Activated CD8-positive, alpha-beta T cell treated with anti-CD3 and anti-CD28 coated beads for 36 hours (primary cell): ENCODE measurements at regions not wholly inside any gene's neighbourhood (a gene's known extent, or its start where the extent isn't known, plus 50 kb on each side); places are given as distances from the start of the nearest gene placed in this dataset.
"Not testable (repeated sequence)": the region's sequence is repeated elsewhere in the genome, so short reads cannot be mapped to it uniquely, and the experiment has no call there.

Source experiments
- ATAC-seq: fragments of 200-7000 bp; cut with Tn5 transposase; one replicate; pipeline ENCODE4 v1.10.0; 2021; ENCODE audit warnings: mild to moderate bottlenecking, moderate library complexity
- CTCF ChIA-PET: fragments of 350-600 bp; sonication (Branson Sonifier 250); formaldehyde crosslinking; loops from one replicate; lab custom pipeline; 2021; ENCODE audit warnings: antibody characterized with exemption; lab: Charles Lee
- POLR2A ChIA-PET: fragments of 350-600 bp; sonication (Branson Sonifier 250); formaldehyde crosslinking; loops from one replicate; lab custom pipeline; 2021; ENCODE audit warnings: antibody characterized with exemption; lab: Charles Lee
- DNase-seq: peaks from one replicate; pipeline ENCODE4 v3.0.0-alpha.2; 2020
- H3K27ac Mint-ChIP-seq: one replicate; pipeline ENCODE4 v1.8.0; 2021; ENCODE audit warnings: mild to moderate bottlenecking, mixed read lengths
- H3K27me3 Mint-ChIP-seq: one replicate; pipeline ENCODE4 v1.8.0; 2021; ENCODE audit warnings: mixed read lengths
- H3K36me3 Mint-ChIP-seq: one replicate; pipeline ENCODE4 v1.8.0; 2021; ENCODE audit warnings: low read depth, mixed read lengths
- H3K4me1 Mint-ChIP-seq: one replicate; pipeline ENCODE4 v1.8.0; 2021; ENCODE audit warnings: low read depth, mixed read lengths
- H3K4me3 Mint-ChIP-seq: one replicate; pipeline ENCODE4 v1.8.0; 2021; ENCODE audit warnings: mild to moderate bottlenecking, moderate library complexity, mixed read lengths
- H3K9me3 Mint-ChIP-seq: one replicate; pipeline ENCODE4 v1.8.0; 2021; ENCODE audit warnings: mixed read lengths
- CTCF ChIP-seq: fragments of 200-600 bp; IDR thresholded peaks from one replicate; pipeline ENCODE4 v1.8.0; 2022; ENCODE audit warnings: antibody characterized with exemption, mild to moderate bottlenecking
- intact Hi-C: fragments of 100-400 bp; cut with micrococcal nuclease; formaldehyde crosslinking; loops from one replicate; pipeline ENCODE4 v1.10.0; 2022

- CTCF ChIA-PET: interaction anchor here (0.9 kb wide), 1 partner anchor 619 kb away, joined by 3 read pairs; no protein-coding TSS in a partner anchor
- POLR2A ChIA-PET: no interaction called here
- TF ChIP-seq CTCF: no peak
- Mint-ChIP-seq H3K27me3 (peaks cover 4% of the 10 kb centered on the region), H3K4me3 (no peak overlapping the region), H3K36me3 (no peaks in the 10 kb centered on the region), H3K4me1 (no peaks in the 10 kb centered on the region), H3K9me3 (no peaks in the 10 kb centered on the region), H3K27ac (no peak overlapping the region)
- intact Hi-C loops: no loop called here
- no peak for ATAC-seq
- DNase-seq: no peak
Observed at GRCh38 chr14:37865719-37866549, 270.5 kb downstream of the TTC6 start.

GRCh38 chr14:37869633-37870032 lies 274.2 kb downstream of the TTC6 start:
- Mint-ChIP-seq H3K27ac (no peak overlapping the region), H3K27me3 (peaks cover 4% of the 10 kb centered on the region), H3K4me1 (no peaks in the 10 kb centered on the region), H3K4me3 (no peak overlapping the region), H3K36me3 (no peaks in the 10 kb centered on the region), H3K9me3 (no peaks in the 10 kb centered on the region)
- no peak for ATAC-seq
- ChIA-PET CTCF (no interaction called here), POLR2A (interaction anchor here (0.9 kb wide), 1 partner anchor 17 kb away, joined by 3 read pairs; no protein-coding TSS in a partner anchor)
- intact Hi-C loops: no loop called here
- no peak for TF ChIP-seq CTCF
- DNase-seq: no peak

- ChIA-PET POLR2A (interaction anchor here (0.9 kb wide), 1 partner anchor 17 kb away, joined by 3 read pairs; no protein-coding TSS in a partner anchor), CTCF (no interaction called here)
- ATAC-seq (no peak), DNase-seq (no peak)
- H3K27me3 Mint-ChIP-seq: peaks cover 4% of the 10 kb centered on the region
- peaks cover 2% of the 10 kb centered on the region for H3K4me1 Mint-ChIP-seq
- H3K4me3 Mint-ChIP-seq: no peak overlapping the region
- intact Hi-C loops: no loop called here
- H3K27ac Mint-ChIP-seq: no peak overlapping the region
- H3K9me3 Mint-ChIP-seq: no peaks in the 10 kb centered on the region
- no peak for TF ChIP-seq CTCF
- H3K36me3 Mint-ChIP-seq: no peaks in the 10 kb centered on the region
Observed at GRCh38 chr14:37870170-37870569, 274.7 kb downstream of the TTC6 start.

GRCh38 chr14:37870632-37871346 lies 275.4 kb downstream of the TTC6 start:
- Mint-ChIP-seq H3K27ac (no peak overlapping the region), H3K36me3 (no peaks in the 10 kb centered on the region), H3K4me1 (peaks cover 2% of the 10 kb centered on the region), H3K9me3 (no peaks in the 10 kb centered on the region), H3K27me3 (peaks cover 4% of the 10 kb centered on the region), H3K4me3 (no peak overlapping the region)
- no peak for DNase-seq
- POLR2A ChIA-PET: no interaction called here
- intact Hi-C loops: no loop called here
- CTCF ChIA-PET: interaction anchor here (0.9 to 1.5 kb wide), 2 partner anchors 10 to 640 kb away, joined by 3 read pairs; no protein-coding TSS in a partner anchor
- no peak for ATAC-seq
- TF ChIP-seq CTCF: no peak

GRCh38 chr14:37874065-37874428 lies 278.6 kb downstream of the TTC6 start:
- not testable (repeated sequence) for H3K4me1 Mint-ChIP-seq, H3K4me3 Mint-ChIP-seq, ATAC-seq, H3K27me3 Mint-ChIP-seq, H3K36me3 Mint-ChIP-seq, DNase-seq, H3K9me3 Mint-ChIP-seq, H3K27ac Mint-ChIP-seq
- POLR2A ChIA-PET: interaction anchor here (0.7 kb wide), 1 partner anchor 215 kb away, joined by 3 read pairs; no protein-coding TSS in a partner anchor
- CTCF ChIA-PET: interaction anchor here (0.6 to 2.5 kb wide), 15 partner anchors 10 to 644 kb away, joined by 3 to 19 read pairs (median 3); no protein-coding TSS in a partner anchor
- intact Hi-C loops: loop anchor here (2.0 kb wide), 1 partner anchor 623 kb away; no protein-coding TSS in a partner anchor
